ENCODE measurements at regions not wholly inside any gene's neighbourhood (a gene's known extent, or its start where the extent isn't known, plus 50 kb on each side); places are given as distances from the start of the nearest gene placed in this dataset.

- Histone ChIP-seq H3K27me3 (ENCODE audit: control insufficient read depth, insufficient read depth, low read length) (no peaks in the 10 kb centered on the region), H3K4me3 (ENCODE audit: low read depth in 2 of 2, low read length in 2 of 2) (no peak overlapping the region), H3K27ac (ENCODE audit: low read length) (no peak overlapping the region), H3K9me3 (ENCODE audit: control insufficient read depth, insufficient read depth, low read depth, low read length) (no peaks in the 10 kb centered on the region), H3K4me1 (ENCODE audit: control insufficient read depth, insufficient read depth, low read length) (no peaks in the 10 kb centered on the region), H3K36me3 (ENCODE audit: control insufficient read depth, insufficient read depth, low read length) (no peaks in the 10 kb centered on the region)
- intact Hi-C loops (cut with micrococcal nuclease; ENCODE audit: unreplicated experiment): no loop called here
- in situ Hi-C loops (cut with HindIII; ENCODE audit: low pct_unique_long_range_greater_than_20kb, low sequenced_read_pairs): no loop called here
- BruUV-seq (replicated peaks): no TSS peak
- CTCF ChIA-PET: no interaction called here
- no peak for TF ChIP-seq CTCF (IDR thresholded peaks at IDR 0.05)
- no peak for TF ChIP-seq POLR2AphosphoS5 (IDR thresholded peaks at IDR 0.05; ENCODE audit: low read depth, low read length)
- TF ChIP-seq TCF7L2 (IDR thresholded peaks at IDR 0.05; ENCODE audit: low read depth, low read length): no peak
- TF ChIP-seq SIN3A (IDR thresholded peaks at IDR 0.05; ENCODE audit: borderline replicate concordance, insufficient read depth, low read depth, low read length): no peak
- no peak for TF ChIP-seq REST (IDR thresholded peaks at IDR 0.05; ENCODE audit: insufficient read depth in 1 of 2, low read depth in 2 of 2, low read length in 1 of 2)
- DNase-seq (ENCODE audit: low read depth, low spot score) (peak; percentile 47), ATAC-seq (no peak)
- POLR2A ChIA-PET: no interaction called here
These were observed 82.3 kb upstream of the BMP2 start for GRCh38 chr20:6685181-6685582.

- no peak for DNase-seq (ENCODE audit: low read depth, low spot score)
- H3K9me3 ChIP-seq (ENCODE audit: control insufficient read depth, insufficient read depth, low read depth, low read length): no peaks in the 10 kb centered on the region
- in situ Hi-C loops (cut with HindIII; ENCODE audit: low pct_unique_long_range_greater_than_20kb, low sequenced_read_pairs): no loop called here
- H3K36me3 ChIP-seq (ENCODE audit: control insufficient read depth, insufficient read depth, low read length): no peaks in the 10 kb centered on the region
- CTCF ChIA-PET: no interaction called here
- POLR2A ChIA-PET: no interaction called here
- BruUV-seq (replicated peaks): no TSS peak
- TF ChIP-seq REST (IDR thresholded peaks at IDR 0.05; ENCODE audit: insufficient read depth in 1 of 2, low read depth in 2 of 2, low read length in 1 of 2) (no peak), SIN3A (IDR thresholded peaks at IDR 0.05; ENCODE audit: borderline replicate concordance, insufficient read depth, low read depth, low read length) (no peak), TCF7L2 (IDR thresholded peaks at IDR 0.05; ENCODE audit: low read depth, low read length) (no peak), CTCF (IDR thresholded peaks at IDR 0.05) (no peak), POLR2AphosphoS5 (IDR thresholded peaks at IDR 0.05; ENCODE audit: low read depth, low read length) (no peak)
- intact Hi-C loops (cut with micrococcal nuclease; ENCODE audit: unreplicated experiment): no loop called here
- no peak overlapping the region for H3K4me3 ChIP-seq (ENCODE audit: low read depth in 2 of 2, low read length in 2 of 2)
- no peak for ATAC-seq
- no peaks in the 10 kb centered on the region for H3K27me3 ChIP-seq (ENCODE audit: control insufficient read depth, insufficient read depth, low read length)
- no peaks in the 10 kb centered on the region for H3K4me1 ChIP-seq (ENCODE audit: control insufficient read depth, insufficient read depth, low read length)
- H3K27ac ChIP-seq (ENCODE audit: low read length): no peak overlapping the region
These were observed 84.2 kb upstream of the BMP2 start for GRCh38 chr20:6683021-6683977.
